Stimulated activated CD4-positive, alpha-beta T cell treated with anti-CD3 and anti-CD28 coated beads, Interleukin-2, amount 100 ng/mL, for 48 hours (primary cell): ENCODE measurements at regions not wholly inside any gene's neighbourhood (a gene's known extent, or its start where the extent isn't known, plus 50 kb on each side); places are given as distances from the start of the nearest gene placed in this dataset.

Experiments
- DNase-seq, 2 donors: peaks; one replicate each; pipeline ENCODE4 v3.0.0-alpha.2; 2020

DNA sequence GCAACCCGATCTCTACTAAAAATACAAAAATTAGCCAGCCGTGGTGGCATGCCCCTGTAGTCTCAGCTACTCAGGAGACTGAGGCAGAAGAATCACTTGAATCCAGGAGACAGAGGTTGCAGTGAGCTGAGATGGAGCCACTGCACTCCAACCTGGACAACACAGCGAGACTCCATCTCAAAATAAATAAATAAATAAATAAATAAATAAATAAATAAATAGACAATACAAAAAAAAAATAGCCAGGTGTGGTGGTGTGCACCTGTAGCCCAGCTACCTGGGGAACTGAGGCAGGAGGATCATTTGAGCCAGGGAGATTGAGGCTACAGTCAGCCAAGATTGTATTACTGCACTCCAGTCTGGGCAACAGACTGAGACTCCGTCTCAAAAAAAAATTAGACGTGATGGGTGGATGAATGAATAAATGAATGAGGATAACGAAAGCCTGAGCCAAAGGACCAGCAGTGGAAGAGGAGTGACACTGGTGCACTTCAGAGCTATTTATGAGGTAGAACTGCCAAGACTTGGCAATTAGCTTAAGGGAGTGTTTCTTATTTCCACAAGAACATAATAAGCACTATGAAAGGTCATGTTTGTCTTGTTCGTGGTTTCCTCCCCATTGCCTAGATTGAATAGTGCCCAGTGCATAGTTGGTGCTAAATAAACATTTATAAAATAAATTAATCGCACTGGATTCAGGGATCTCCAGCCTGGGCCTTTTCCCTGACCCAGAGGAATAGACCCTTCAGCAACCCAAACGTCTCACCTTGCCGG lies 232.2 kb downstream of the IDS start:
- no peak for DNase-seq

GRCh38 chrX:149267878-149268813 lies 237.0 kb downstream of the IDS start:
- DNase-seq: no peak

GRCh38 chrX:149262086-149262485 lies 243.0 kb downstream of the IDS start:
- DNase-seq: no peak

GRCh38 chrX:149259241-149259640 lies 245.9 kb downstream of the IDS start:
- DNase-seq: no peak

- no peak for DNase-seq
These were observed 249.2 kb downstream of the IDS start for GRCh38 chrX:149255860-149256259.

DNA sequence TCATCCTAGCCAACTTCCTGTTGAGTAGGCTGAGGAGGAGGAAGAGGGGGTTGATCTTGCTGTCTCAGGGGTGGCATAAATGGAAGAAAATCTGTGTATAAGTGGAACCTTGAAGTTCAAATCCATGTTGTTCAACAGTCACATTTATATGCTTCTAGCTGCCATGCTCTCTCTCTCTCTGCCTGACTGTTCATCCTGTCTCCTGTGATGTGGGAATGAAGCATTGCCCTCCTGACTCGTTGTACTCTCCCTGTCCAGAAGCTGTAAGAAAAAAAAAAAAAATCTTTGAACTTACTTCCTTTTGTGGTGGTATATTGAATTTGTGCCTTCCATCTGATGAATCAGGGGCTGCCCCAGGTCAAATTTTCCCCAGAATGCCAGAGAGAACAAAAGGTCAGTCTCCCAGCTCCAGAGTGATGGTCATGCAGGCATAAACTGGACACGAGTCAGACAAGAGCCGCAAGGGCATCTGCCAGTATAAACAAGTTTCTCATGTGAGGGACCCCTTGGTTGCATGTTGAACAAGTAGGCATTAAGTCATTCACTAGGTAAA lies 257.0 kb downstream of the IDS start:
- DNase-seq: no peak

DNA sequence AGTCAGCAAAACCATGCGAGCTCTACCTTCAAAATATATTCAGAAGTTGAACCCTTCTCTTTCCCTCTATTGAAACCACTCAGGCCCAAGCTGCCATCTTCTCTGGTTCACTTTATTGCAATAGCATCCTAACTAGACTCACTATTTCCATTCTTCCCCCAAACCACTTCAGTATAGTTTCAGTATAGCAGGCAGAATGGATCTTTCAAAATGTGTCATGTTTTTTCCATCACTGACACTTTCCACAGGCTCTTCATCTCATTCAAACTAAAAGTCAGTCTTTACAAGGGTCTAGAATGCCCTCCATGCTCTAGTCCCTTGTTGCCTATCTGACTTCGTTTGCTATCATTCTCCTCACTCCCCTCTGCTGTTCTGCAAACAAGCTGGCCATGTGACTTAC lies 274.4 kb downstream of the IDS start:
- DNase-seq: no peak

DNA sequence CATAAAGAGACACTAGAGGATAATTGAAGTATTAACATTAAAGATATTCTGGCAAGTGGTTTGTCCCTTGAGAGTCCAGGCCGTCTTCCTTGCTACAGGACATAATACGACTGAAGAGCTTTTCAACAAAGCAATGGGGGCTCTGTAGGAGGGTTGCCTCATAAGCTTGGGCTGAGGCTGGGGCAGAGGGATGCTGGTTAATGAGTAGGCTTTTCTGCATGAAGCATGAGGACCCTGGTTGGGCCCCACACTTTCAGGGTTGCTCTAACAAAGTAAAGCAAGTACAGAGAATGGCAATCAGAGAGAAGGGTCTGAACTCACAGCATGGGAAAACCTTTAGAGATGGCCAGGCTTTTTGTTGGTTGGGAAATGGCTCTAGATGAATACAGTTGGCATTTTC lies 281.3 kb downstream of the IDS start:
- DNase-seq: no peak

DNA sequence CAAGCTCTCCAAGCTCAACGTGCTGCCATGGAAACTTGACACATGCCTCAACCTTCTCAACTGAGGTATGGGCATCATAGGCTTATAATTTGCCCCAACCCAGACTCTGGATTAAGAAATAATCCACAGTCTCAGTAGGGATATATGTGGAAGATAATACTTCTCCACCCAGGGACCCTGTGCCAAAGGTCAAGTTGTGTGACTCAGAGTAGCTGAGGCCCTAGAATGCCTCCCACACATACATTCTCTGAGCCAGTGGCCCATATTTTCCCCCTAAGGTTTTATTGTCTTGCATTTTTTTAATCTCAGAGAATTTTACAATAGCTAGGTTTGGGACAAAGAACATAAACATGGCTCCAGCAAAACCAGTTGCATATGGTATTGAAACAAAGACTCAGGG lies 283.1 kb downstream of the IDS start:
- DNase-seq: no peak

- DNase-seq: no peak
These were observed 283.9 kb downstream of the IDS start for GRCh38 chrX:149221230-149221629.

- no peak for DNase-seq
These were observed 291.8 kb downstream of the IDS start for GRCh38 chrX:149213264-149213663.

GRCh38 chrX:149208307-149208706 lies 296.8 kb downstream of the IDS start:
- DNase-seq: no peak

DNA sequence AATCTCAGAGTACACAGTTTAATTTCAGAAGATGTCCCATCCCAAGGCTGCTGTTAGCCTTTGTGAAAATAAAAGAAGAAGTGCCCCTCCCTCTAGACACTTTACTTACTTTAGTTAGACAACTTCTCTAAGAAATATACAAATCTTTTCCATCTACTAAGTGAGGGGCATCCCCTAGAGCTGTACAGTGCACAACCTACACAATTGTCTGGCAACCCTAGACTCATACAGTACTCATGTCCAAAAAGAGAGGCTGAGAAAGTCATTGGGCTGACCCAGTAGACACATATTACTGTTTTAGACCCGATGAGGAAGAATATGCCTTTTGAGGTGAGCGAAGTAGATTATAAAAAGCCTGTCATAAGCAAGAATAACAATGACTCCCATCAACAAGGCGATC lies 297.6 kb downstream of the IDS start:
- no peak for DNase-seq

DNA sequence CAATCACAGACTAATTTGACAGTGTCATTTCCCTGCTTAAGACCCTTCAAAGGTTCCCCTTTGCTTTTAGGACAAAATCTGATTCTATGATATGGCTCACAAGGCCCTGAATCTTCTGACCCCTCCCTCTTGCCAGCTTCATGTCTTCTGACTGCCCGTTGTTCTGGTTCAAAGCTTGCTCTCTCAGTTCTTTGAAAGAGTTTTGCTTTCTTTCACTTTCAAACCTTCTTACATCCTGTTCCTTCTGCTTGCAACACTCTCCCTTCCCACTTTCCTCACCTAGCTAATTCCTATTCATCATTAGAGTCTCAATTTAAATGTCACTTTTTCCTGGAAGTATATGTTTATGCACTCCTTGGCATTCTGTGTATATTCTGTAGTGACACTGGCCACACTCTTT lies 299.2 kb downstream of the IDS start:
- no peak for DNase-seq

GRCh38 chrX:149205081-149205480 lies 300.0 kb downstream of the IDS start:
- DNase-seq: no peak

DNA sequence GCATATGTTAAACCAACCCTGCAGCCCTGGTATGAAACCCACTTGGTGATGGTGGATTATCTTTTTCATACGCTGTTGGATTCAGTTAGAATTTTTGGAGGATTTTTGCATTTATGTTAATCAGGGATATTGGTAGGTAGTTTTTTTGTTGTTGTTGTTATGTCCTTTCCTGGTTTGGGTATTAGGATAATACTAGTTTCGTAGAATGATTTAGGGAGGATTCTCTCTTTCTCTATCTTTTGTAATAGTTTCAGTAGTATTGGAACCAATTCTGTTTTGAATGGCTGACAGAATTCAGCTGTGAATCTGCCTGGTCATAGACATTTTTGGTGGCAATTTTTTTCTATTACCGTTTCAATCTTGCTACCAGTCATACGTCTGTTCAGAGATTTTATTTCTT lies 305.4 kb downstream of the IDS start:
- no peak for DNase-seq

- DNase-seq: no peak
These were observed 305.9 kb downstream of the IDS start for GRCh38 chrX:149198980-149199732.

GRCh38 chrX:149185087-149185486 lies 320.0 kb downstream of the IDS start:
- no peak for DNase-seq

GRCh38 chrX:149161435-149162088 lies 343.5 kb downstream of the IDS start:
- no peak for DNase-seq

DNA sequence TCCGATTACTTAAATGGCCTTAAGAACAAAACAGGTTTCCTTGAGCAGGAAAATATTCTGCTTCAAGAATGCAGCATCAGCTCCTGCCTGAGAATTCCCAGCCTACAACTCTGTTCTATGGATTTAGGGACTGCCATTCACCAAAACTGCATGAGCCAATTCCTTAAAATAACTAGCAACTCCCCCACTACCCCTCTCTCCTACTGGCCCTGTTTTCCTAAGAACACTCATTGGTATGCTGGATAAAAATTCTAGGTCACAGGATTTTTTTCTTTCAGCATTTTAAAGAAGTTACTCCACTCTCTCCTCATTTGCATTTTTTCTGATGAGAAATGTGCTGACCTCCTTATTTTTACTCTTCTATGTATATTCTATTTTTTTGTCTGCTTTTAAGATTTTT lies 347.1 kb downstream of the IDS start:
- DNase-seq: no peak

- DNase-seq: no peak
These were observed 352.2 kb downstream of the IDS start for GRCh38 chrX:149152941-149153340.
